ENCODE measurements at regions not wholly inside any gene's neighbourhood (a gene's known extent, or its start where the extent isn't known, plus 50 kb on each side); places are given as distances from the start of the nearest gene placed in this dataset.
A peak's percentile ranks its signal among the peaks of the same experiment; 100 is the strongest.

DNA sequence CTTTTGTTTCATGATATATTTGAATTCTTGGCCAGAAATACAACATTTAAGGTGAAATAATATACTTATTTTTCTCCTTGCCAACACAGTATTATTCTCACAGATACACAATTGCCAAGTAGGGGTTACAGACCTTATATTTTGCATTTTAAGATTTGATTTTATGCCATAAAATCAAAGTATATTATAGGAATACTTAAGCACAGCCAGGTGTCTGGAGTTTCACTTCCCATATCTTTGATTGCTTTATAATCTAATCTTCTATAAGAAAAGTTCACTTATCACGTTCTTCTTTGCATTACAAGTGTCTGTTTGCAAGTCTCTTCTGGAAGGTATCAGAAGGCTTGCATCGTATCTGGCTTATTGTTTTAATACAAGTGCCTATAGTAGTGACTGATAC is 327.7 kb upstream of the MANEA start:
- TF ChIP-seq, protein P1, sequence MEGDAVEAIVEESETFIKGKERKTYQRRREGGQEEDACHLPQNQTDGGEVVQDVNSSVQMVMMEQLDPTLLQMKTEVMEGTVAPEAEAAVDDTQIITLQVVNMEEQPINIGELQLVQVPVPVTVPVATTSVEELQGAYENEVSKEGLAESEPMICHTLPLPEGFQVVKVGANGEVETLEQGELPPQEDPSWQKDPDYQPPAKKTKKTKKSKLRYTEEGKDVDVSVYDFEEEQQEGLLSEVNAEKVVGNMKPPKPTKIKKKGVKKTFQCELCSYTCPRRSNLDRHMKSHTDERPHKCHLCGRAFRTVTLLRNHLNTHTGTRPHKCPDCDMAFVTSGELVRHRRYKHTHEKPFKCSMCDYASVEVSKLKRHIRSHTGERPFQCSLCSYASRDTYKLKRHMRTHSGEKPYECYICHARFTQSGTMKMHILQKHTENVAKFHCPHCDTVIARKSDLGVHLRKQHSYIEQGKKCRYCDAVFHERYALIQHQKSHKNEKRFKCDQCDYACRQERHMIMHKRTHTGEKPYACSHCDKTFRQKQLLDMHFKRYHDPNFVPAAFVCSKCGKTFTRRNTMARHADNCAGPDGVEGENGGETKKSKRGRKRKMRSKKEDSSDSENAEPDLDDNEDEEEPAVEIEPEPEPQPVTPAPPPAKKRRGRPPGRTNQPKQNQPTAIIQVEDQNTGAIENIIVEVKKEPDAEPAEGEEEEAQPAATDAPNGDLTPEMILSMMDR (IDR thresholded peaks at IDR 0.05; ENCODE audit: extremely low read depth, missing control alignments) = no peak
- no peak for DNase-seq (ENCODE audit: low spot score)

DNA sequence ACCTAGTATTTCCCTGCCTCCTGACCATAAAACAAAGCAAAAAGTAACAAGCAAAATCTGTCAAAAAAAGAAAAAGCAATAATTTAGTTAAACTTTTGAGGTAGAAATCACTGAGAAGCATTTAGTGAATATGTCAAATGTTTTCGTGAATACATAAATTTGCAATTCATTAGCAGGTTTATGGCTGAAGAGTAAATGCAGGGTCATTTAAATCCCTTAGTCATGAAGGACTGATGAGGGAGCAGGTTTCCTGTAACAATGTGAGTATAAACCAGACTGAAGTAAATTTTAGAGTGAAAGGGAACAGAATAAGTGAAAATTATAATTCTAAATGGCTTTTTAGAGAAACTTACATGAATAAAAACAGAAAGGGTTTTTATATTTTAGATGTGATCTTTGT is 313.5 kb upstream of the MANEA start:
- no peak for DNase-seq (ENCODE audit: low spot score)
- TF ChIP-seq, protein P1 (IDR thresholded peaks at IDR 0.05; ENCODE audit: extremely low read depth, missing control alignments) = no peak

GRCh38 chr6:95266537-95267258 is 310.6 kb upstream of the MANEA start:
- DNase-seq (ENCODE audit: low spot score) = no peak

DNA sequence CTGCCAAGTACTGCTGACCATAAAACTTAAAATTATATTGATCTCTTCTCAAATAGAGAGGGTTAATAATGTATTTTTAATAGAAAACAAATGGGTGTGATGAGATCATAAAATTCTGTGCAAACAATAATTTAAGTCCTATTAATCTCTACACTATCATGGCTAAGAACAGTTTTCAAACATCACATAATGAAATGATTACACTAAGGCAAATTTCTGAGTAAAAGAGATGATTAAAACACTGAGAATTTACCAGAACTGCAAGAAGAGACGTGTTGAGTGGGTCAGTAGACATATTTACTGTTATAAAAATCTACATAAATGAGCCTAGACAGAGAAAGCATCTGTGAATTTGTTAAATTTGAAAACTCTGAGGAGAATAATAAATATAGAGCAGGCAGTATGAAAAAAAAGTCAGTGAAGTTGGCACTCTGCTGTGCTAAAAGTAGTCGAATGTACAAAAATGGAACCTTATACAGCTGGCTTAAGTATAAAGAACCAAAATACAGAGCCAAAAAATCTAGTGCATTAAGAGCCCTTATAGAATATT is 302.6 kb upstream of the MANEA start:
- TF ChIP-seq, protein P1 (IDR thresholded peaks at IDR 0.05; ENCODE audit: extremely low read depth, missing control alignments) = no peak
- DNase-seq (ENCODE audit: low spot score) = no peak

More at GRCh38 chr6:95266537-95267258, 310.6 kb upstream of the MANEA start:
- TF ChIP-seq, protein P1 (IDR thresholded peaks at IDR 0.05; ENCODE audit: extremely low read depth, missing control alignments) = no peak

- TF ChIP-seq, protein P1 (IDR thresholded peaks at IDR 0.05; ENCODE audit: extremely low read depth, missing control alignments) = no peak
- no peak for DNase-seq (ENCODE audit: low spot score)
These were observed 297.7 kb upstream of the MANEA start for GRCh38 chr6:95279616-95280015.

DNA sequence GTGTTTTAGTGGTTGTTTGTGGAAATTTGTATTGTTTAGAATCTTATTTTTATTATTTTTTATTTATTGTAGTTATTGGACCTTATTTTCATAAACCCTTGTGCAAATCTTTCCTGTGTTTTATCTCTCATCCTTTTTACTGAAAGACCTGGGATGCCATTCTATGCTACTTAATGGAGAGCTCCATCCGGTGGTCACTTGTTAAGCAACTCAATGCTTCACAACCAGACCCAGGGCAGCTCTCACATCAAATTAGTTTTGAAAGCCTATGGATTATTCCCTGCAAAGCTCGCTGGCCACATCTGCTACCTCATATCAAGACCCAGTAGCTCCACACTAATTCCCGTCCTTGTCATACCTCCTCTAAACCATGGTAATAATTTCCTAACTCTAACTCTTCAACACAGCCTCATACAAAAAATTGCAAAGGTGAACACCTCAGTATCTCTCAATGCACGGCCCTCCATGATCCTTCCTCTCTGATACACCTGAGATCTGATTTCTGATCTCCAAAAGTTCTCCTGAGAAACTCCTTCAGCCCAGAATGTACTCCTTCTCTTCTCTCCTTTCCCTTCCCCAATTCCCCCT is 296.6 kb upstream of the MANEA start:
- TF ChIP-seq, protein P1 (IDR thresholded peaks at IDR 0.05; ENCODE audit: extremely low read depth, missing control alignments) = peak; percentile 16
- peak; percentile 2 for DNase-seq (ENCODE audit: low spot score)

DNA sequence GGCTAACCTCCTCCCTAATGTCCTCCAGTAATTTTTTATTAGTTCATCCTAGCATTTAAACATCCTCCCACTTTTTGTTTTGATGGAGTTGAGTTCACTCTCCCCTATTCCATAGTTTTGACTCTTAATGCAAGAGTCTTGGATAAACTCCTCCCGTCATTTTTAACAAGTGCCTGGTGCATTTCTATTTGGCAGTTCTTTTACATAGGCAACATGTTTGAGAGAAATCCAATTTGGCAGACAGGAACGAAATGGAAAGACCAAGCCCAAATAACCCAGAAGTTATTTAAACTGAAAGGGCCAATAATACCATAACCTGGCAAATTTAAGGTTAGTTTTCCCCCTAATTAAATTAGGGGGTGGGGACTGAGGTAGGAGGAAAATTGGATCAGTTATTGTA is 291.5 kb upstream of the MANEA start:
- TF ChIP-seq, protein P1 (IDR thresholded peaks at IDR 0.05; ENCODE audit: extremely low read depth, missing control alignments) = no peak
- DNase-seq (ENCODE audit: low spot score) = no peak
